ENCODE measurements at regions not wholly inside any gene's neighbourhood (a gene's known extent, or its start where the extent isn't known, plus 50 kb on each side); places are given as distances from the start of the nearest gene placed in this dataset.

- 33% methylated on average over 5 of the region's 5 CpGs for WGBS (ENCODE audit: insufficient coverage)
- peak overlapping the region in 1 of 2 donors; percentile 23 for H3K27ac Mint-ChIP-seq
- peaks cover 0 to 3% of the 10 kb centered on the region in 2 donors for H3K27me3 Mint-ChIP-seq (ENCODE audit: low read depth in 2 of 2)
- Histone ChIP-seq H3K4me1 (ENCODE audit: control insufficient read depth, insufficient read depth, low read length) (peaks cover 11% of the 10 kb centered on the region), H3K4me3 (ENCODE audit: low read length) (no peak overlapping the region), H3K9me3 (ENCODE audit: control insufficient read depth, insufficient read depth, low read length) (no peaks in the 10 kb centered on the region), H3K27me3 (ENCODE audit: control insufficient read depth, insufficient read depth, low read length) (no peaks in the 10 kb centered on the region), H3K27ac (ENCODE audit: low read length) (no peak overlapping the region), H3K36me3 (ENCODE audit: control insufficient read depth, insufficient read depth, low read length) (no peaks in the 10 kb centered on the region)
- ATAC-seq: peak; percentile 78 to 88 (median 82)
- no peak overlapping the region for H3K4me3 Mint-ChIP-seq
- TF ChIP-seq CTCF (IDR thresholded peaks at IDR 0.05): peak; percentile 64
- H3K9me3 Mint-ChIP-seq: peaks cover 0 to 2% of the 10 kb centered on the region in 2 donors
- H3K4me1 Mint-ChIP-seq: peaks cover 16 to 19% of the 10 kb centered on the region in 2 donors
- intact Hi-C loops (cut with micrococcal nuclease): loop anchor here (1.0 to 2.0 kb wide), 3 partner anchors 76 to 560 kb away; no protein-coding TSS in a partner anchor
- no peaks in the 10 kb centered on the region for H3K36me3 Mint-ChIP-seq
- peak in 1 of 2 donors; percentile 78 for DNase-seq
Measured at GRCh38 chr7:106736508-106737201, 75.7 kb upstream of the CCDC71L start.

GRCh38 chr7:106737202-106737562 lies 76.2 kb upstream of the CCDC71L start:
- H3K27me3 ChIP-seq (ENCODE audit: control insufficient read depth, insufficient read depth, low read length): no peaks in the 10 kb centered on the region
- Mint-ChIP-seq H3K4me3 (no peak overlapping the region), H3K4me1 (peaks cover 12 to 13% of the 10 kb centered on the region in 2 donors), H3K27ac (no peak overlapping the region), H3K9me3 (peaks cover 0 to 2% of the 10 kb centered on the region in 2 donors), H3K27me3 (ENCODE audit: low read depth in 2 of 2) (peaks cover 0 to 3% of the 10 kb centered on the region in 2 donors), H3K36me3 (no peaks in the 10 kb centered on the region)
- no peak for TF ChIP-seq CTCF (IDR thresholded peaks at IDR 0.05)
- ATAC-seq (no peak), DNase-seq (no peak)
- no CpG with 5 or more reads among the region's 1 CpG for WGBS (ENCODE audit: insufficient coverage)
- peaks cover 6% of the 10 kb centered on the region for H3K4me1 ChIP-seq (ENCODE audit: control insufficient read depth, insufficient read depth, low read length)
- no peaks in the 10 kb centered on the region for H3K36me3 ChIP-seq (ENCODE audit: control insufficient read depth, insufficient read depth, low read length)
- H3K9me3 ChIP-seq (ENCODE audit: control insufficient read depth, insufficient read depth, low read length): no peaks in the 10 kb centered on the region
- intact Hi-C loops (cut with micrococcal nuclease): loop anchor here (2.0 kb wide), 1 partner anchor 194 kb away; no protein-coding TSS in a partner anchor
- no peak overlapping the region for H3K27ac ChIP-seq (ENCODE audit: low read length)
- no peak overlapping the region for H3K4me3 ChIP-seq (ENCODE audit: low read length)

- Mint-ChIP-seq H3K4me1 (peaks cover 7 to 8% of the 10 kb centered on the region in 2 donors), H3K27ac (no peak overlapping the region), H3K4me3 (no peak overlapping the region), H3K9me3 (no peaks in the 10 kb centered on the region), H3K36me3 (no peaks in the 10 kb centered on the region), H3K27me3 (ENCODE audit: low read depth in 2 of 2) (peaks cover 0 to 3% of the 10 kb centered on the region in 2 donors)
- TF ChIP-seq CTCF (IDR thresholded peaks at IDR 0.05): no peak
- Histone ChIP-seq H3K27ac (ENCODE audit: low read length) (no peak overlapping the region), H3K4me3 (ENCODE audit: low read length) (no peak overlapping the region), H3K36me3 (ENCODE audit: control insufficient read depth, insufficient read depth, low read length) (no peaks in the 10 kb centered on the region), H3K4me1 (ENCODE audit: control insufficient read depth, insufficient read depth, low read length) (peaks cover 3% of the 10 kb centered on the region), H3K9me3 (ENCODE audit: control insufficient read depth, insufficient read depth, low read length) (no peaks in the 10 kb centered on the region), H3K27me3 (ENCODE audit: control insufficient read depth, insufficient read depth, low read length) (no peaks in the 10 kb centered on the region)
- 88% methylated on average over 4 of the region's 5 CpGs for WGBS (ENCODE audit: insufficient coverage)
- ATAC-seq (no peak), DNase-seq (no peak)
- intact Hi-C loops (cut with micrococcal nuclease): no loop called here
Measured at GRCh38 chr7:106740806-106741205, 79.8 kb upstream of the CCDC71L start.
